ENCODE measurements at regions not wholly inside any gene's neighbourhood (a gene's known extent, or its start where the extent isn't known, plus 50 kb on each side); places are given as distances from the start of the nearest gene placed in this dataset.

DNA sequence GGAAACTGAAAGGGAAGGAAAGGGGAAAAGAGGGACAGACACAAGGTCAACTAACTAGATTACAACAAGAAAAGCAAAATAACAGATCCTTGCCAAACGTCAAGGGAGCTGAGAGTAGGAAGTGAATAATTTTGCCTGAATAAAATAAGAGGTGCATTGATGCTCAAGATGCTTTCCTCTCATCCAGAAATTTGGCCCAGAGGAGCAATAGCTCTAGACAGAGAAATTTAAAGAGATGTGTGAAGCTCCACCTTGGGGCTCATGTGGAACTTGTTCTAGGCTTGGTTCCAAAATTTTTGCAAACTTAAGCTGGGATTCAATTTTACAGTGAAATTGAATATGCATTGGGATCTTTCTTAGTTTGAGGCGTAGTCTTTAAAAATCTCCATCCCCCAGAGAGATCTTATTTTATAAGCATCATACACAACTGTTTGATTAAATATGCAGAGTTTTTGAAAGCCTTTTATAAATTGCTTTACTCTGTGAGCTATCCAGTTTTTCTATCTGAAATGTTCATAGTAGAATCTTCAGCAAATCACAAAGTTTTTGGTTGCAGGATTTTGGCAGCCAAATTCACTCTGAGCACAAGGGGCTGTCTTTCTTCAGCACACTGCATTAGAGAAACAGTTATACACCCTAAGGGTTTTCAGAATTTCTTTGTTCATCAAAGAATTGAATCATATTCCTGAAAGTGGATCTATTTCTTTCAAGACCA lies 1159.5 kb downstream of the ADGRL3 start:
- H3K4me1 ChIP-seq (ENCODE audit: control insufficient read depth in 2 of 2, insufficient read depth in 2 of 2, low read length in 2 of 2), result no peaks in the 10 kb centered on the region
- no peaks in the 10 kb centered on the region for H3K36me3 ChIP-seq (ENCODE audit: control insufficient read depth in 2 of 2, insufficient read depth in 2 of 2, low read length in 1 of 2)
- no peaks in the 10 kb centered on the region for H3K27me3 ChIP-seq (ENCODE audit: control insufficient read depth in 2 of 2, insufficient read depth in 1 of 2, low read length in 1 of 2)
- WGBS, result 84% methylated on average over 2 of the region's 2 CpGs
- H3K4me3 ChIP-seq (ENCODE audit: low read length in 2 of 2), result no peak overlapping the region
- no peaks in the 10 kb centered on the region for H3K9me3 ChIP-seq (ENCODE audit: control insufficient read depth in 2 of 2, insufficient read depth in 1 of 2, low read length in 1 of 2)
- H3K27ac ChIP-seq (ENCODE audit: low read depth in 1 of 2, low read length in 1 of 2), result no peak overlapping the region
- no peak for DNase-seq (ENCODE audit: low read depth in 6 of 9, low spot score in 9 of 9)

- WGBS, result 89% methylated on average over 4 of the region's 4 CpGs
These were observed 1144.8 kb downstream of the ADGRL3 start for GRCh38 chr4:62344915-62345314.

DNA sequence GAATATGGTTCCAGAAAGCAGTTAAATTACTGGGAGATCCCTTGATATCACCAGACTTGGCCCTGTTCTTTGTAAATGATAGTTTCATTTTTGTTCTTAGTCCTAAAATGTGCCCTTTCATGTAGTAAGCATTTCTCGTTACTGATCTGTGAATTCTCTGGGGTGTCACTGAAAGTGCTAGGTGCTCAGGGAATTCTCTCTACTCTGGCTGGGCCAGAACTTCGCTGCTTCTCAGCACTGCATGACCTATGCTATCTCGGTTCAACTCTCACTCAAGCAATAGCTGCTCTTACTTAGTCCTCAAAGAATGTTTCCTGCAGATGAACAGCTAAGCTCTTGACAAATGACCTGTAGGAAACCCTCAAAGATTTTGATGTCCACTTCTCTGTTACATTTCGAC lies 1144.3 kb downstream of the ADGRL3 start:
- Histone ChIP-seq H3K27ac (ENCODE audit: low read depth in 1 of 2, low read length in 1 of 2) (no peak overlapping the region), H3K36me3 (ENCODE audit: control insufficient read depth in 2 of 2, insufficient read depth in 2 of 2, low read length in 1 of 2) (no peaks in the 10 kb centered on the region), H3K4me3 (ENCODE audit: low read length in 2 of 2) (no peak overlapping the region), H3K4me1 (ENCODE audit: control insufficient read depth in 2 of 2, insufficient read depth in 2 of 2, low read length in 2 of 2) (no peaks in the 10 kb centered on the region), H3K9me3 (ENCODE audit: control insufficient read depth in 2 of 2, insufficient read depth in 1 of 2, low read length in 1 of 2) (peaks cover 1 to 6% of the 10 kb centered on the region in 2 donors), H3K27me3 (ENCODE audit: control insufficient read depth in 2 of 2, insufficient read depth in 1 of 2, low read length in 1 of 2) (no peaks in the 10 kb centered on the region)
- WGBS, result 89% methylated on average over 4 of the region's 4 CpGs
- DNase-seq (ENCODE audit: low read depth in 6 of 9, low spot score in 9 of 9), result no peak

More at GRCh38 chr4:62344915-62345314, 1144.8 kb downstream of the ADGRL3 start:
- no peak overlapping the region for H3K4me3 ChIP-seq (ENCODE audit: low read length in 2 of 2)
- no peak overlapping the region for H3K27ac ChIP-seq (ENCODE audit: low read depth in 1 of 2, low read length in 1 of 2)
- no peaks in the 10 kb centered on the region for H3K27me3 ChIP-seq (ENCODE audit: control insufficient read depth in 2 of 2, insufficient read depth in 1 of 2, low read length in 1 of 2)
- H3K4me1 ChIP-seq (ENCODE audit: control insufficient read depth in 2 of 2, insufficient read depth in 2 of 2, low read length in 2 of 2), result no peaks in the 10 kb centered on the region
- H3K9me3 ChIP-seq (ENCODE audit: control insufficient read depth in 2 of 2, insufficient read depth in 1 of 2, low read length in 1 of 2), result peaks cover 1 to 6% of the 10 kb centered on the region in 2 donors
- DNase-seq (ENCODE audit: low read depth in 6 of 9, low spot score in 9 of 9), result no peak
- no peaks in the 10 kb centered on the region for H3K36me3 ChIP-seq (ENCODE audit: control insufficient read depth in 2 of 2, insufficient read depth in 2 of 2, low read length in 1 of 2)

- Histone ChIP-seq H3K27ac (ENCODE audit: low read depth in 1 of 2, low read length in 1 of 2) (no peak overlapping the region), H3K4me3 (ENCODE audit: low read length in 2 of 2) (no peak overlapping the region), H3K4me1 (ENCODE audit: control insufficient read depth in 2 of 2, insufficient read depth in 2 of 2, low read length in 2 of 2) (no peaks in the 10 kb centered on the region), H3K36me3 (ENCODE audit: control insufficient read depth in 2 of 2, insufficient read depth in 2 of 2, low read length in 1 of 2) (no peaks in the 10 kb centered on the region), H3K27me3 (ENCODE audit: control insufficient read depth in 2 of 2, insufficient read depth in 1 of 2, low read length in 1 of 2) (no peaks in the 10 kb centered on the region), H3K9me3 (ENCODE audit: control insufficient read depth in 2 of 2, insufficient read depth in 1 of 2, low read length in 1 of 2) (peaks cover 1 to 6% of the 10 kb centered on the region in 2 donors)
- no peak for DNase-seq (ENCODE audit: low read depth in 6 of 9, low spot score in 9 of 9)
These were observed 1142.2 kb downstream of the ADGRL3 start for GRCh38 chr4:62342346-62342745.

DNA sequence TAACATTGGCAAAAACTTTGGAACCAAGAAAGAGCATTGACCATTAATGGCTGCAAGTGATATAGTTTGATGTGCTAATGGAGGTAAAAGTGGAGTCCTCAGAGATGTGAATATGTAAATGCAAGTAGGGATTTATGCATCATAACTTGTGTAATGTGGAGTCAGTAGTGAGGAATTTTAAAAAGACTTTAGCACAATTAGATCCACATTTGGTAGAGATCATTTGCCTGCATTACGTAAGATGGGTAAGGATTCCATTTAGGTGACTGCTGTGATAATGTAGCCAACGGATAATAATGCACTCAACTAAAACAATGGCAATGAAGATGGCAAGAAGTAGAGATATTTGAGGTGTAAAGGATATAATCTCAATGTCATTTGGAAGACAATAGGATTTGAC lies 1128.4 kb downstream of the ADGRL3 start:
- 93% methylated on average over 2 of the region's 2 CpGs for WGBS
- Histone ChIP-seq H3K27me3 (ENCODE audit: control insufficient read depth in 2 of 2, insufficient read depth in 1 of 2, low read length in 1 of 2) (no peaks in the 10 kb centered on the region), H3K9me3 (ENCODE audit: control insufficient read depth in 2 of 2, insufficient read depth in 1 of 2, low read length in 1 of 2) (peaks cover 0 to 2% of the 10 kb centered on the region in 2 donors), H3K4me3 (ENCODE audit: low read length in 2 of 2) (no peak overlapping the region), H3K4me1 (ENCODE audit: control insufficient read depth in 2 of 2, insufficient read depth in 2 of 2, low read length in 2 of 2) (no peaks in the 10 kb centered on the region), H3K36me3 (ENCODE audit: control insufficient read depth in 2 of 2, insufficient read depth in 2 of 2, low read length in 1 of 2) (no peaks in the 10 kb centered on the region), H3K27ac (ENCODE audit: low read depth in 1 of 2, low read length in 1 of 2) (no peak overlapping the region)
- DNase-seq (ENCODE audit: low read depth in 6 of 9, low spot score in 9 of 9), result no peak

DNA sequence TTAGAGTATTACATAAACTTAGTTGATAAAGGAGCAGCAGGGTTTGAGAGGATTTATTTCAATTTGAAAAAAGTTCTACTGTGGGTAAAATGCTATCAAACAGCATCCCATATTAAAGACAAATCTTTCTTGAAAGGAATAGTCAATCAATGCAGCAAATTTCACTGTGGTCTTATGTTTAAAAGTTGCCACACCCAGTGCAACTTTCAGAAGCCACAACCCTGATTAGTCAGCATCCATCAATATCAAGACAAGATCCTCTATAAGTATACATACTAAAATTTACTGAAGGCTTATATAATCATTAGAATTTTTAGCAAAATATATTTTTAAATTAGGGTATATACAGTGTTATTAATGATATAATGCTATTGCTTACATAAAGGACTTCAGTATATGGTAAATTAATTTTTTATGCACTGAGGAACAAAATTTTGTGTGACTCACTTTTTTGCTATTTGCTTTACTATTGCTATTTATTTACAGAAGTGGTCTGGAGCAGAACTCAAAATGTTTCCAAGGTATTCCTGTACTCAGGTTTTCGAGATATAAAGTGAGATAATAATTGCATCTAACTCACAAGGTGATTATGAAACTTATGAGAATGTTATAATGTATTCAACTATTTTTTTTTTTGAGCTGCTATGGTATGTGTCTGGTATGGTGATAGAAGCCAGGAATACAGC lies 1127.6 kb downstream of the ADGRL3 start:
- Histone ChIP-seq H3K36me3 (ENCODE audit: control insufficient read depth in 2 of 2, insufficient read depth in 2 of 2, low read length in 1 of 2) (no peaks in the 10 kb centered on the region), H3K27ac (ENCODE audit: low read depth in 1 of 2, low read length in 1 of 2) (no peak overlapping the region), H3K4me3 (ENCODE audit: low read length in 2 of 2) (no peak overlapping the region), H3K4me1 (ENCODE audit: control insufficient read depth in 2 of 2, insufficient read depth in 2 of 2, low read length in 2 of 2) (no peaks in the 10 kb centered on the region), H3K9me3 (ENCODE audit: control insufficient read depth in 2 of 2, insufficient read depth in 1 of 2, low read length in 1 of 2) (peaks cover 0 to 2% of the 10 kb centered on the region in 2 donors), H3K27me3 (ENCODE audit: control insufficient read depth in 2 of 2, insufficient read depth in 1 of 2, low read length in 1 of 2) (no peaks in the 10 kb centered on the region)
- 72% methylated on average over 1 of the region's 1 CpG for WGBS
- no peak for DNase-seq (ENCODE audit: low read depth in 6 of 9, low spot score in 9 of 9)

GRCh38 chr4:62324215-62324614 lies 1124.1 kb downstream of the ADGRL3 start:
- Histone ChIP-seq H3K4me3 (ENCODE audit: low read length in 2 of 2) (no peak overlapping the region), H3K27ac (ENCODE audit: low read depth in 1 of 2, low read length in 1 of 2) (no peak overlapping the region), H3K36me3 (ENCODE audit: control insufficient read depth in 2 of 2, insufficient read depth in 2 of 2, low read length in 1 of 2) (no peaks in the 10 kb centered on the region), H3K9me3 (ENCODE audit: control insufficient read depth in 2 of 2, insufficient read depth in 1 of 2, low read length in 1 of 2) (no peaks in the 10 kb centered on the region), H3K4me1 (ENCODE audit: control insufficient read depth in 2 of 2, insufficient read depth in 2 of 2, low read length in 2 of 2) (no peaks in the 10 kb centered on the region), H3K27me3 (ENCODE audit: control insufficient read depth in 2 of 2, insufficient read depth in 1 of 2, low read length in 1 of 2) (no peaks in the 10 kb centered on the region)
- 77% methylated on average over 1 of the region's 1 CpG for WGBS
- DNase-seq (ENCODE audit: low read depth in 6 of 9, low spot score in 9 of 9), result no peak

- Histone ChIP-seq H3K9me3 (ENCODE audit: control insufficient read depth in 2 of 2, insufficient read depth in 1 of 2, low read length in 1 of 2) (no peaks in the 10 kb centered on the region), H3K4me3 (ENCODE audit: low read length in 2 of 2) (no peak overlapping the region), H3K4me1 (ENCODE audit: control insufficient read depth in 2 of 2, insufficient read depth in 2 of 2, low read length in 2 of 2) (no peaks in the 10 kb centered on the region), H3K27me3 (ENCODE audit: control insufficient read depth in 2 of 2, insufficient read depth in 1 of 2, low read length in 1 of 2) (no peaks in the 10 kb centered on the region), H3K36me3 (ENCODE audit: control insufficient read depth in 2 of 2, insufficient read depth in 2 of 2, low read length in 1 of 2) (no peaks in the 10 kb centered on the region), H3K27ac (ENCODE audit: low read depth in 1 of 2, low read length in 1 of 2) (no peak overlapping the region)
- no peak for DNase-seq (ENCODE audit: low read depth in 6 of 9, low spot score in 9 of 9)
- 99% methylated on average over 7 of the region's 7 CpGs for WGBS
These were observed 1120.5 kb downstream of the ADGRL3 start for GRCh38 chr4:62320612-62321011.

DNA sequence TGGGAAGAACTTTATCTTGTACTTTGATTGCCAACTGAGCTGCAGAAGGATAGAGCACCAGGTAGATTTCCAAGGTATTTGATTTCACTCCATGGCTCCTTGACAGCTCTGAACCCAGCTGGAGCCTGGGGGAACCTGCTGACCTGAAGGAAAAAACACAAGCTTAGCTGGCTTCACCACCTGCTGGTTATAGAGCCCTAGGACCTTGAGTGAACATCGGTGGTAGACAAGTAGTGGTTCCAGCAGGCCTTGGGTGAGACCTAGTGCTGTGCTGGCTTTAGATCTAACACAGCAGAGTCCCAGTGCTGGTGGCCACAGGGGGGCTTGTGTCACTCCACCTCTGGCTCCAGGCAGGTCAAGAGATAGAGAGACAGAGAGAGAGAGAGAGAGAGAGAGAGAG lies 1102.6 kb downstream of the ADGRL3 start:
- H3K9me3 ChIP-seq (ENCODE audit: control insufficient read depth in 2 of 2, insufficient read depth in 1 of 2, low read length in 1 of 2), result peaks cover 0 to 11% of the 10 kb centered on the region in 2 donors
- WGBS, result 88% methylated on average over 1 of the region's 1 CpG
- no peak for DNase-seq (ENCODE audit: low read depth in 6 of 9, low spot score in 9 of 9)

More for the DNA sequence above, 1102.6 kb downstream of the ADGRL3 start:
- Histone ChIP-seq H3K27me3 (ENCODE audit: control insufficient read depth in 2 of 2, insufficient read depth in 1 of 2, low read length in 1 of 2) (no peaks in the 10 kb centered on the region), H3K36me3 (ENCODE audit: control insufficient read depth in 2 of 2, insufficient read depth in 2 of 2, low read length in 1 of 2) (no peaks in the 10 kb centered on the region), H3K4me3 (ENCODE audit: low read length in 2 of 2) (no peak overlapping the region), H3K27ac (ENCODE audit: low read depth in 1 of 2, low read length in 1 of 2) (no peak overlapping the region), H3K4me1 (ENCODE audit: control insufficient read depth in 2 of 2, insufficient read depth in 2 of 2, low read length in 2 of 2) (no peaks in the 10 kb centered on the region)

Measured in thymus (tissue), 11 donors.